ENCODE measurements at regions not wholly inside any gene's neighbourhood (a gene's known extent, or its start where the extent isn't known, plus 50 kb on each side); places are given as distances from the start of the nearest gene placed in this dataset.

DNA sequence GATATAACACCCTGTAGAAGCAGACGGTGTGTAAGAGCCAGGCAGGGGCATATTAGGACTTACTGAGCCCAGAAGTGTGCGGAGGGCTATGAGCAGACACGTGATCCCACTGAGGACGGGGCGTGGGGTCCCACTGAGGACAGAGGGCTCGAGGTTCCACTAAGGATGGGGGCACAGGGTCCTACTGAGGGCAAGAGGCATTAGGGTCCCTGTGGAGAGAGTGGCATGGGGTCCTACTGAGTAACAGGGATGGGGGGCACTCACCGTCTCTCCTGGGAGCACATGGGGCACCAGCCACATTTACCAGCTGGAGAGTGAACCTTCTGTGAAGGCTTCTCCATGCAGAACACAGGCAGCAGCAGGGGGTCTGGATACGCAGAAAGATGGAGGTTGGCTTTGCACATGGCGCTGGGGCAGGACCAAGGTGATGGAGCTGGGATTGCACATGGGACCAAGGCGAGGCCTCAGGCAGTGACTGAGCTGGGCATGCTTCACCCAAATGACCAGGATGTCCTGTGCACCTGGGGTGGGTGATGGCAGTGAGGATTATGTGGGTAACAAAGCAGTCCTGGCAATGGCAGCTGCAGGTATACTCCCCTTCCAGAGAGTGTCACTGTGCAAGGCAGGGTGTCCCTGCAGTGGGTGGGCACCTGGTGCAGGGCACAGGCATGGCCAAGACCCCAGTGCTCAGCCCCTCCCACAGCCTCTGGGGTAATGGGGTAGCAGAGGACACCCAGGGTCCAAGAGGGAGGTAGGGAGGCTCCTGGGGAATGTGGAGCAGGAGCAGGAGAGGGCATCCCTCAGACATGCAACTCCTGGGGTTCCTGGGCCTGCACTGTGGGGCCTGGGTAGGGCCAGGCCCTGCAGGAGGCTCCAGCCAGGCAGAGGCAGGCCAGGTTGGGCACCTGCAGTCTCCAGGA is 278.1 kb downstream of the TCERG1L start:
- DNase-seq (ENCODE audit: low read depth, low spot score) = no peak
- Mint-ChIP-seq H3K4me3 (no peak overlapping the region), H3K4me1 (no peaks in the 10 kb centered on the region), H3K27ac (ENCODE audit: unreplicated experiment) (no peak overlapping the region), H3K27me3 (ENCODE audit: low read depth) (peaks cover 21% of the 10 kb centered on the region), H3K9me3 (no peaks in the 10 kb centered on the region), H3K36me3 (ENCODE audit: low read depth) (no peaks in the 10 kb centered on the region)
- TF ChIP-seq, protein P1, sequence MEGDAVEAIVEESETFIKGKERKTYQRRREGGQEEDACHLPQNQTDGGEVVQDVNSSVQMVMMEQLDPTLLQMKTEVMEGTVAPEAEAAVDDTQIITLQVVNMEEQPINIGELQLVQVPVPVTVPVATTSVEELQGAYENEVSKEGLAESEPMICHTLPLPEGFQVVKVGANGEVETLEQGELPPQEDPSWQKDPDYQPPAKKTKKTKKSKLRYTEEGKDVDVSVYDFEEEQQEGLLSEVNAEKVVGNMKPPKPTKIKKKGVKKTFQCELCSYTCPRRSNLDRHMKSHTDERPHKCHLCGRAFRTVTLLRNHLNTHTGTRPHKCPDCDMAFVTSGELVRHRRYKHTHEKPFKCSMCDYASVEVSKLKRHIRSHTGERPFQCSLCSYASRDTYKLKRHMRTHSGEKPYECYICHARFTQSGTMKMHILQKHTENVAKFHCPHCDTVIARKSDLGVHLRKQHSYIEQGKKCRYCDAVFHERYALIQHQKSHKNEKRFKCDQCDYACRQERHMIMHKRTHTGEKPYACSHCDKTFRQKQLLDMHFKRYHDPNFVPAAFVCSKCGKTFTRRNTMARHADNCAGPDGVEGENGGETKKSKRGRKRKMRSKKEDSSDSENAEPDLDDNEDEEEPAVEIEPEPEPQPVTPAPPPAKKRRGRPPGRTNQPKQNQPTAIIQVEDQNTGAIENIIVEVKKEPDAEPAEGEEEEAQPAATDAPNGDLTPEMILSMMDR (conservative IDR thresholded peaks at IDR 0.05) = no peak

DNA sequence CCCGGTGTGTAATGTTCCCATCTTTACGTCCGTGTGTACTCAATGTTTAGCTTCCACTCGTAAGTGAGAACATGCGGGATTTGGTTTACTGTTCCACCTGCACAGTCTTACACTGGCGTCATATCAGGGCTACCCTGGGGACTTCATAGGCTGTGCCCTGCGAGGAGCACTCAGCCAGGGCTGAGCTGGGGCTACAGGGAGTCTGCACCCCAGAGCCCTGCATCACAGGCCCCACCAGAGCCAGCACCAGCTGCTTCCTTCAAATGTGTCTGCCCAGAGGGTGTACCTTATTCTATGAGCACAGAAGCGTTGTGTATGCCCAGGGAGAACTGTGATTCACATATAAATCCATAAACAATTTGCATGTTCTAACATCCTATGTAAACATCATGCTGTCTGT is 277.1 kb downstream of the TCERG1L start:
- no peaks in the 10 kb centered on the region for H3K4me1 Mint-ChIP-seq
- no peaks in the 10 kb centered on the region for H3K9me3 Mint-ChIP-seq
- H3K27me3 Mint-ChIP-seq (ENCODE audit: low read depth) = peaks cover 21% of the 10 kb centered on the region
- TF ChIP-seq, protein P1 (conservative IDR thresholded peaks at IDR 0.05) = no peak
- H3K27ac Mint-ChIP-seq (ENCODE audit: unreplicated experiment) = no peak overlapping the region
- no peak overlapping the region for H3K4me3 Mint-ChIP-seq
- H3K36me3 Mint-ChIP-seq (ENCODE audit: low read depth) = no peaks in the 10 kb centered on the region
- no peak for DNase-seq (ENCODE audit: low read depth, low spot score)

DNA sequence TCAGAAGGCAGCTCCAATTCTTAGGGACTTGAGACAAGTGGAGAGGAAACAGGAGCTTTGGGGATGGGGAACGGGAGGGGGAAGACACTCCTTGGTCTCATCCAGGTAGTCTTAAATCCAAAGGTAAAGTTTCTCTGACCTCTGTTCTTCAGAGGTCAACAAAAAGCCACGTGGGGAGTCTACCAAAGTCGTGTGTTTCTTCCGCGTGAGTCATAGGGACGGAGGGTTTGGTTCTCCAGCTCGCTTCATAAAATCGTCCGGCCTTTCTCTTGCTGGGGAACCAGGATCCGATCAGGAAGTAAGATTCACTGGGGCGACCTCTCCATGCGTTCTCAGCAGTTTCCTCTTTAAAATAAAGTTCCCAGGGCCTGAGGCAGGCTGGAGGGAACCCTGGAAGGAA is 275.7 kb downstream of the TCERG1L start:
- no peaks in the 10 kb centered on the region for H3K4me1 Mint-ChIP-seq
- no peaks in the 10 kb centered on the region for H3K36me3 Mint-ChIP-seq (ENCODE audit: low read depth)
- H3K27me3 Mint-ChIP-seq (ENCODE audit: low read depth) = peaks cover 21% of the 10 kb centered on the region
- H3K4me3 Mint-ChIP-seq = no peak overlapping the region
- H3K9me3 Mint-ChIP-seq = peaks cover 2% of the 10 kb centered on the region
- TF ChIP-seq, protein P1 (conservative IDR thresholded peaks at IDR 0.05) = no peak
- no peak overlapping the region for H3K27ac Mint-ChIP-seq (ENCODE audit: unreplicated experiment)
- no peak for DNase-seq (ENCODE audit: low read depth, low spot score)

DNA sequence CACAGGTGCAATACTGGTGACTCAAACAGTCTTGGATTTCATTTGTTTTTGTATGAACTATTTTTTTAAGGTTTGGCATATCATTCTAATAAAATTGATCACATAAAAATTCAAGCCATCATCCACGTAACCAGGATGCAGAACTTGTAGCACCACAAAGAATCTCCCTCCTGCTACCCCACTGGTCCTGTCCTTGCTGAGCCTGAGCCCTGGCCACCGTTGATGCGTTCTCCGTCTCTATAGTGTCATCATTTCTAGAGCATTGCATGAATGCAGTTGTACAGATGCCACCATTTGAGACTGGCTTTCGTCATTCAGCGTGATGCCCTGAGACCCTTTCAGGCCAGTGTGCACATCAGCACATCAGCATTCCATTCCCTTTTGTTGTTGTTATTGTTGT is 273.5 kb downstream of the TCERG1L start:
- Mint-ChIP-seq H3K36me3 (ENCODE audit: low read depth) (no peaks in the 10 kb centered on the region), H3K9me3 (peaks cover 7% of the 10 kb centered on the region), H3K4me1 (no peaks in the 10 kb centered on the region), H3K27ac (ENCODE audit: unreplicated experiment) (no peak overlapping the region), H3K27me3 (ENCODE audit: low read depth) (peaks cover 21% of the 10 kb centered on the region), H3K4me3 (no peak overlapping the region)
- no peak for DNase-seq (ENCODE audit: low read depth, low spot score)
- TF ChIP-seq, protein P1 (conservative IDR thresholded peaks at IDR 0.05) = no peak

DNA sequence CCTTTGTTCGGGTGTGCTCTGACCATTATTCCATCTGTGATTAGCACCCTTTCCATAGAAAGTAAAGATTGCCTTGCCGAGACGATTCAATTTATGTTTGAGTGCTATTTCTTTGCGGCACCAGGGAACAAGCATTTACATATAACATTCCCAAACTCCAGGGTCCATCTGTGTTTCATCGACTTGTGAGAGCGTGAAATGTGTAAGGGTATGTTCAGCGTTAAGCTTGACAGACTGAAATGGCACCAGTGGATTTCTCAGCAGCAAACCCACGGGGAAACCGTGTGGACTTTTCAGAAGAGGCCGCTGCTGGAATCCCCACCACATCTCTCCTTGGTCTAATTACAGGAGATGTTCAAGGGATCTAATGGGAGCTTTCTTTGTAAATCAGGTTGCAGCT is 270.5 kb downstream of the TCERG1L start:
- TF ChIP-seq, protein P1 (conservative IDR thresholded peaks at IDR 0.05) = no peak
- DNase-seq (ENCODE audit: low read depth, low spot score) = no peak
- H3K27ac Mint-ChIP-seq (ENCODE audit: unreplicated experiment) = no peak overlapping the region
- no peaks in the 10 kb centered on the region for H3K4me1 Mint-ChIP-seq
- no peak overlapping the region for H3K4me3 Mint-ChIP-seq
- no peaks in the 10 kb centered on the region for H3K36me3 Mint-ChIP-seq (ENCODE audit: low read depth)
- H3K9me3 Mint-ChIP-seq = peaks cover 11% of the 10 kb centered on the region
- H3K27me3 Mint-ChIP-seq (ENCODE audit: low read depth) = peaks cover 15% of the 10 kb centered on the region

Measured in neural crest cell (in vitro differentiated cells).